Erythroblast (primary cell): ENCODE measurements at regions not wholly inside any gene's neighbourhood (a gene's known extent, or its start where the extent isn't known, plus 50 kb on each side); places are given as distances from the start of the nearest gene placed in this dataset.

Experiments used
- GATA1 ChIP-seq: IDR thresholded peaks from 2 replicates; pipeline ENCODE4 v1.6.1; 2011; ENCODE audit warnings: low read depth, mild to moderate bottlenecking, control low read depth, low read length, moderate library complexity
- POLR2A ChIP-seq: IDR thresholded peaks from 2 replicates; pipeline ENCODE4 v1.6.1; 2011; ENCODE audit warnings: mild to moderate bottlenecking, low read length

- no peak for TF ChIP-seq POLR2A
- TF ChIP-seq GATA1: no peak
Observed at GRCh38 chr3:144141496-144141895, 169.9 kb downstream of the DIPK2A start.
